NCI-H146 (cell line): ENCODE measurements at regions not wholly inside any gene's neighbourhood (a gene's known extent, or its start where the extent isn't known, plus 50 kb on each side); places are given as distances from the start of the nearest gene placed in this dataset.
A peak's percentile ranks its signal among the peaks of the same experiment; 100 is the strongest.

Source experiments
- DNase-seq: peaks from one replicate; lab custom pipeline; 2025; lab: John Stamatoyannopoulos, UW

- DNase-seq: no peak
Measured at GRCh38 chr7:72524037-72524436, 111.9 kb upstream of the CALN1 start.

GRCh38 chr7:72504061-72504706, 92.0 kb upstream of the CALN1 start:
- no peak for DNase-seq

GRCh38 chr7:72503644-72504043, 91.5 kb upstream of the CALN1 start:
- DNase-seq: no peak

- DNase-seq: no peak
Measured at GRCh38 chr7:72494807-72495206, 82.7 kb upstream of the CALN1 start.

GRCh38 chr7:72493850-72494661, 81.9 kb upstream of the CALN1 start:
- DNase-seq: peak; percentile 82

GRCh38 chr7:72492461-72493065, 80.4 kb upstream of the CALN1 start:
- peak; percentile 67 for DNase-seq

- DNase-seq: no peak
Measured at GRCh38 chr7:72490301-72490700, 78.2 kb upstream of the CALN1 start.

- peak; percentile 32 for DNase-seq
Measured at GRCh38 chr7:72481934-72482333, 69.8 kb upstream of the CALN1 start.

GRCh38 chr7:72476608-72477305, 64.6 kb upstream of the CALN1 start:
- no peak for DNase-seq

- no peak for DNase-seq
Measured at GRCh38 chr7:72467237-72467636, 55.1 kb upstream of the CALN1 start.

- DNase-seq: no peak
Measured at GRCh38 chr7:72466797-72467196, 54.7 kb upstream of the CALN1 start.

- DNase-seq: no peak
Measured at GRCh38 chr7:72465521-72465920, 53.4 kb upstream of the CALN1 start.

GRCh38 chr7:72462311-72462710, 50.2 kb upstream of the CALN1 start:
- DNase-seq: no peak
